Spleen (tissue), 7 donors: ENCODE measurements at regions not wholly inside any gene's neighbourhood (a gene's known extent, or its start where the extent isn't known, plus 50 kb on each side); places are given as distances from the start of the nearest gene placed in this dataset.

Source experiments
- POLR2A ChIP-seq, 3 donors: fragments of 450-650 bp; IDR thresholded peaks; one replicate each; pipeline ENCODE4 v1.5.1; 2017; ENCODE audit warnings: antibody characterized with exemption in 3 of 3, mild to moderate bottlenecking in 1 of 3
- TF ChIP-seq, protein P1 (sequence below), 11 experiments: fragments of 200-600 bp in 7 of 11; fragments of 450-650 bp in 4 of 11; sonication (generic) in 4 of 11; IDR thresholded peaks in 8 of 11; conservative IDR thresholded peaks in 3 of 11; 1 replicate in 7 of 11; 2 replicates in 4 of 11; pipeline versions ENCODE4 v1.4.0 to v1.8.0; 2016 to 2021; ENCODE audit warnings: antibody characterized with exemption in 11 of 11, inconsistent platforms in 4 of 11, mild to moderate bottlenecking in 1 of 11
- donor health status: DM: no; HTN: no; CAD: no; lungs with moderate emphysema.
- donor health status: DM: no; HTN: no; CAD: no.
- donor health status: DM: no; HTN: no; CAD: no.

GRCh38 chr5:20678814-20679298 lies 690.9 kb upstream of the CDH18 start:
- no peak for TF ChIP-seq POLR2A (IDR thresholded peaks at IDR 0.05)
- TF ChIP-seq, protein P1, sequence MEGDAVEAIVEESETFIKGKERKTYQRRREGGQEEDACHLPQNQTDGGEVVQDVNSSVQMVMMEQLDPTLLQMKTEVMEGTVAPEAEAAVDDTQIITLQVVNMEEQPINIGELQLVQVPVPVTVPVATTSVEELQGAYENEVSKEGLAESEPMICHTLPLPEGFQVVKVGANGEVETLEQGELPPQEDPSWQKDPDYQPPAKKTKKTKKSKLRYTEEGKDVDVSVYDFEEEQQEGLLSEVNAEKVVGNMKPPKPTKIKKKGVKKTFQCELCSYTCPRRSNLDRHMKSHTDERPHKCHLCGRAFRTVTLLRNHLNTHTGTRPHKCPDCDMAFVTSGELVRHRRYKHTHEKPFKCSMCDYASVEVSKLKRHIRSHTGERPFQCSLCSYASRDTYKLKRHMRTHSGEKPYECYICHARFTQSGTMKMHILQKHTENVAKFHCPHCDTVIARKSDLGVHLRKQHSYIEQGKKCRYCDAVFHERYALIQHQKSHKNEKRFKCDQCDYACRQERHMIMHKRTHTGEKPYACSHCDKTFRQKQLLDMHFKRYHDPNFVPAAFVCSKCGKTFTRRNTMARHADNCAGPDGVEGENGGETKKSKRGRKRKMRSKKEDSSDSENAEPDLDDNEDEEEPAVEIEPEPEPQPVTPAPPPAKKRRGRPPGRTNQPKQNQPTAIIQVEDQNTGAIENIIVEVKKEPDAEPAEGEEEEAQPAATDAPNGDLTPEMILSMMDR (IDR thresholded peaks at IDR 0.05 in 8 of 11, conservative IDR thresholded peaks at IDR 0.05 in 3 of 11) = no peak
